Hepatocyte (in vitro differentiated cells): ENCODE measurements at regions not wholly inside any gene's neighbourhood (a gene's known extent, or its start where the extent isn't known, plus 50 kb on each side); places are given as distances from the start of the nearest gene placed in this dataset.

Experiments used
- DNase-seq: peaks from one replicate; pipeline ENCODE4 v3.0.0-alpha.2; 2016; ENCODE audit warnings: low spot score
- H2AFZ ChIP-seq: fragments of 200-600 bp; sonication (generic); 2 replicates; pipeline ENCODE4 v1.6.0; 2016; ENCODE audit warnings: antibody characterized with exemption, mild to moderate bottlenecking
- H3K27ac ChIP-seq: fragments of 200-600 bp; sonication (generic); 2 replicates; pipeline ENCODE4 v1.5.1; 2016; ENCODE audit warnings: mild to moderate bottlenecking
- H3K27me3 ChIP-seq: fragments of 200-600 bp; sonication (generic); 2 replicates; pipeline ENCODE4 v1.6.1; 2016
- H3K36me3 ChIP-seq: fragments of 200-600 bp; sonication (generic); replicated peaks from 2 replicates; pipeline ENCODE4 v1.5.1; 2016; ENCODE audit warnings: low read depth; ENCODE audit not compliant: insufficient read depth
- H3K4me1 ChIP-seq: fragments of 200-600 bp; sonication (generic); 2 replicates; pipeline ENCODE4 v1.5.1; 2016; ENCODE audit warnings: mild to moderate bottlenecking, moderate library complexity; ENCODE audit not compliant: insufficient read depth
- H3K4me2 ChIP-seq: fragments of 200-600 bp; sonication (generic); 2 replicates; pipeline ENCODE4 v1.6.0; 2016
- H3K4me3 ChIP-seq: fragments of 200-600 bp; sonication (generic); 2 replicates; pipeline ENCODE4 v1.5.1; 2016; ENCODE audit warnings: mild to moderate bottlenecking
- H3K79me2 ChIP-seq: fragments of 200-600 bp; sonication (generic); 2 replicates; pipeline ENCODE4 v1.6.0; 2017; ENCODE audit warnings: mild to moderate bottlenecking
- H3K9me2 ChIP-seq: fragments of 200-600 bp; sonication (generic); replicated peaks from 2 replicates; pipeline ENCODE4 v1.6.0; 2017; ENCODE audit warnings: mild to moderate bottlenecking; ENCODE audit not compliant: insufficient read depth
- H3K9me3 ChIP-seq: fragments of 200-600 bp; sonication (generic); 2 replicates; pipeline ENCODE4 v1.5.1; 2016; ENCODE audit warnings: low read depth, mild to moderate bottlenecking
- H4K20me1 ChIP-seq: fragments of 200-600 bp; sonication (generic); 2 replicates; pipeline ENCODE4 v1.6.0; 2016; ENCODE audit warnings: mild to moderate bottlenecking; ENCODE audit not compliant: insufficient read depth, poor library complexity, severe bottlenecking
- CTCF ChIP-seq: fragments of 200-600 bp; sonication (generic); IDR thresholded peaks from 2 replicates; pipeline ENCODE4 v1.5.1; 2016; ENCODE audit warnings: antibody characterized with exemption, mild to moderate bottlenecking; ENCODE audit not compliant: poor library complexity
- EZH2 ChIP-seq: fragments of 200-600 bp; sonication (generic); IDR thresholded peaks from 2 replicates; pipeline ENCODE4 v1.6.1; 2016; ENCODE audit warnings: antibody characterized with exemption, mild to moderate bottlenecking, borderline replicate concordance
- EZH2phosphoT487 ChIP-seq: fragments of 200-600 bp; sonication (generic); IDR thresholded peaks from one replicate; pipeline ENCODE4 v1.6.1; 2018; ENCODE audit warnings: antibody characterized with exemption, mild to moderate bottlenecking, low read depth, moderate library complexity; ENCODE audit not compliant: unreplicated experiment, severe bottlenecking
- WGBS: methylation state at CpG from one replicate; pipeline ENCODE4 v1.1.6; 2016; ENCODE audit warnings: low lambda C conversion rate; ENCODE audit errors: missing lambda C conversion rate; 5-methylcytosine and 5-hydroxymethylcytosine counted together

GRCh38 chr4:57916479-57916878, 806.3 kb upstream of the IGFBP7 start:
- Histone ChIP-seq H3K79me2 (no peaks in the 10 kb centered on the region), H3K9me3 (no peaks in the 10 kb centered on the region), H3K4me3 (no peak overlapping the region), H3K9me2 (no peaks in the 10 kb centered on the region), H3K36me3 (no peaks in the 10 kb centered on the region), H4K20me1 (no peaks in the 10 kb centered on the region), H2AFZ (no peak overlapping the region), H3K27ac (no peak overlapping the region), H3K4me1 (no peaks in the 10 kb centered on the region), H3K27me3 (no peaks in the 10 kb centered on the region), H3K4me2 (no peak overlapping the region)
- no peak for TF ChIP-seq CTCF
- TF ChIP-seq EZH2, result no peak
- TF ChIP-seq EZH2phosphoT487, result no peak
- no peak for DNase-seq

GRCh38 chr4:57911203-57911602, 801.0 kb upstream of the IGFBP7 start:
- Histone ChIP-seq H2AFZ (no peak overlapping the region), H3K79me2 (no peaks in the 10 kb centered on the region), H3K9me2 (no peaks in the 10 kb centered on the region), H3K9me3 (no peaks in the 10 kb centered on the region), H4K20me1 (no peaks in the 10 kb centered on the region), H3K27me3 (no peaks in the 10 kb centered on the region), H3K27ac (no peak overlapping the region), H3K4me1 (no peaks in the 10 kb centered on the region), H3K4me3 (no peak overlapping the region), H3K36me3 (no peaks in the 10 kb centered on the region), H3K4me2 (no peak overlapping the region)
- no peak for DNase-seq
- no peak for TF ChIP-seq EZH2phosphoT487

- no peaks in the 10 kb centered on the region for H3K9me2 ChIP-seq
- DNase-seq, result no peak
- no peaks in the 10 kb centered on the region for H4K20me1 ChIP-seq
- 83% methylated on average over 3 of the region's 3 CpGs for WGBS
- H3K4me1 ChIP-seq, result no peaks in the 10 kb centered on the region
- no peaks in the 10 kb centered on the region for H3K36me3 ChIP-seq
- H3K4me3 ChIP-seq, result no peak overlapping the region
- H3K27ac ChIP-seq, result no peak overlapping the region
- no peaks in the 10 kb centered on the region for H3K79me2 ChIP-seq
- no peaks in the 10 kb centered on the region for H3K27me3 ChIP-seq
- H2AFZ ChIP-seq, result no peak overlapping the region
- no peak for TF ChIP-seq EZH2
- no peak for TF ChIP-seq EZH2phosphoT487
- TF ChIP-seq CTCF, result no peak
- H3K9me3 ChIP-seq, result no peaks in the 10 kb centered on the region
- no peak overlapping the region for H3K4me2 ChIP-seq
These were observed 800.0 kb upstream of the IGFBP7 start for GRCh38 chr4:57910151-57910550.

- H3K36me3 ChIP-seq, result no peaks in the 10 kb centered on the region
- H3K79me2 ChIP-seq, result no peaks in the 10 kb centered on the region
- H4K20me1 ChIP-seq, result no peaks in the 10 kb centered on the region
- no peak for DNase-seq
- H3K4me3 ChIP-seq, result no peak overlapping the region
- H3K27ac ChIP-seq, result no peak overlapping the region
- no peaks in the 10 kb centered on the region for H3K9me2 ChIP-seq
- 86% methylated on average over 3 of the region's 3 CpGs for WGBS
- no peak overlapping the region for H3K4me2 ChIP-seq
- H3K9me3 ChIP-seq, result no peaks in the 10 kb centered on the region
- no peak overlapping the region for H2AFZ ChIP-seq
- H3K27me3 ChIP-seq, result no peaks in the 10 kb centered on the region
- H3K4me1 ChIP-seq, result no peaks in the 10 kb centered on the region
- TF ChIP-seq EZH2phosphoT487, result no peak
- TF ChIP-seq EZH2, result no peak
- no peak for TF ChIP-seq CTCF
These were observed 795.8 kb upstream of the IGFBP7 start for GRCh38 chr4:57905965-57906364.
